GM21717 (cell line): ENCODE measurements at regions not wholly inside any gene's neighbourhood (a gene's known extent, or its start where the extent isn't known, plus 50 kb on each side); places are given as distances from the start of the nearest gene placed in this dataset.
"Not testable (repeated sequence)": the region's sequence is repeated elsewhere in the genome, so short reads cannot be mapped to it uniquely, and the experiment has no call there.

Experiments
- ATAC-seq: cut with Tn5 transposase; IDR thresholded peaks from one replicate; pipeline ENCODE4 v1.9.1; 2021; ENCODE audit warnings: mild to moderate bottlenecking, moderate library complexity; ENCODE audit not compliant: unreplicated experiment

GRCh38 chr5:124007675-124008398 is 495.9 kb downstream of the CSNK1G3 start:
- ATAC-seq = no peak

GRCh38 chr5:124001036-124001615 is 489.1 kb downstream of the CSNK1G3 start:
- ATAC-seq = no peak

- no peak for ATAC-seq
These were observed 488.6 kb downstream of the CSNK1G3 start for GRCh38 chr5:124000538-124000937.

- no peak for ATAC-seq
These were observed 485.7 kb downstream of the CSNK1G3 start for GRCh38 chr5:123997462-123998215.

GRCh38 chr5:123997064-123997461 is 485.1 kb downstream of the CSNK1G3 start:
- no peak for ATAC-seq

GRCh38 chr5:123992641-123993040 is 480.7 kb downstream of the CSNK1G3 start:
- no peak for ATAC-seq

- no peak for ATAC-seq
These were observed 476.0 kb downstream of the CSNK1G3 start for GRCh38 chr5:123987956-123988355.

- ATAC-seq = peak; percentile 88
These were observed 464.5 kb downstream of the CSNK1G3 start for GRCh38 chr5:123976379-123977033.

GRCh38 chr5:123975521-123975920 is 463.5 kb downstream of the CSNK1G3 start:
- ATAC-seq = not testable (repeated sequence)

GRCh38 chr5:123966781-123967180 is 454.8 kb downstream of the CSNK1G3 start:
- ATAC-seq = no peak

GRCh38 chr5:123965626-123966025 is 453.6 kb downstream of the CSNK1G3 start:
- no peak for ATAC-seq

GRCh38 chr5:123964884-123965283 is 452.9 kb downstream of the CSNK1G3 start:
- ATAC-seq = no peak

- no peak for ATAC-seq
These were observed 448.5 kb downstream of the CSNK1G3 start for GRCh38 chr5:123960526-123960925.

- ATAC-seq = no peak
These were observed 439.6 kb downstream of the CSNK1G3 start for GRCh38 chr5:123951582-123951977.

- ATAC-seq = no peak
These were observed 439.0 kb downstream of the CSNK1G3 start for GRCh38 chr5:123950701-123951581.

GRCh38 chr5:123949807-123950340 is 437.9 kb downstream of the CSNK1G3 start:
- no peak for ATAC-seq

GRCh38 chr5:123949043-123949804 is 437.2 kb downstream of the CSNK1G3 start:
- no peak for ATAC-seq

GRCh38 chr5:123947797-123948196 is 435.8 kb downstream of the CSNK1G3 start:
- no peak for ATAC-seq

GRCh38 chr5:123945548-123945947 is 433.6 kb downstream of the CSNK1G3 start:
- ATAC-seq = no peak
